HCT116 (cell line): ENCODE measurements at regions not wholly inside any gene's neighbourhood (a gene's known extent, or its start where the extent isn't known, plus 50 kb on each side); places are given as distances from the start of the nearest gene placed in this dataset.

Experiments used
- CBX3 ChIP-seq: IDR thresholded peaks from 2 replicates; pipeline ENCODE4 v1.6.1; 2012; ENCODE audit warnings: low read depth
- CEBPB ChIP-seq: IDR thresholded peaks from 2 replicates; pipeline ENCODE4 v1.6.1; 2012; ENCODE audit warnings: low read depth
- EZH2 ChIP-seq: fragments of 200-600 bp; sonication (generic); IDR thresholded peaks from 2 replicates; pipeline ENCODE4 v1.6.1; 2017; ENCODE audit warnings: antibody characterized with exemption, mixed run types
- EZH2phosphoT487 ChIP-seq: fragments of 200-600 bp; IDR thresholded peaks from 2 replicates; pipeline ENCODE4 v1.6.1; 2018; ENCODE audit warnings: antibody characterized with exemption, borderline replicate concordance
- FOSL1 ChIP-seq: IDR thresholded peaks from 2 replicates; pipeline ENCODE4 v1.6.1; 2012; ENCODE audit warnings: low read depth
- JUND ChIP-seq: IDR thresholded peaks from 2 replicates; pipeline ENCODE4 v1.6.1; 2012
- MAX ChIP-seq: IDR thresholded peaks from 2 replicates; pipeline ENCODE4 v1.6.1; 2012
- POLR2A ChIP-seq: IDR thresholded peaks from 2 replicates; pipeline ENCODE4 v1.7.0; 2011; ENCODE audit warnings: borderline replicate concordance; ENCODE audit not compliant: insufficient read depth, insufficient read length; ENCODE audit errors: extremely low read depth
- POLR2AphosphoS5 ChIP-seq: IDR thresholded peaks from 2 replicates; pipeline ENCODE4 v1.6.1; 2011; ENCODE audit warnings: mild to moderate bottlenecking, low read depth, low read length, moderate library complexity
- SP1 ChIP-seq: IDR thresholded peaks from 2 replicates; pipeline ENCODE4 v1.6.1; 2012; ENCODE audit warnings: low read depth
- YY1 ChIP-seq: IDR thresholded peaks from 2 replicates; pipeline ENCODE4 v1.6.1; 2011; ENCODE audit warnings: low read length, low read depth, moderate library complexity, mild to moderate bottlenecking; ENCODE audit not compliant: insufficient replicate concordance; ENCODE audit errors: extremely low read depth
- TF ChIP-seq, protein P1 (sequence below), 3 experiments: fragments of 200-600 bp in 1 of 3; sonication (generic) in 1 of 3; IDR thresholded peaks in 2 of 3; conservative IDR thresholded peaks in 1 of 3; 2 replicates each; pipeline ENCODE4 v1.5.1; 2012 to 2017; ENCODE audit warnings: low read depth in 2 of 3, low read length in 2 of 3, antibody characterized with exemption in 1 of 3, borderline replicate concordance in 1 of 3, control low read depth in 1 of 3, mild to moderate bottlenecking in 1 of 3, mixed read lengths in 1 of 3, mixed run types in 1 of 3, moderate library complexity in 1 of 3; ENCODE audit not compliant: insufficient read depth in 1 of 3

DNA sequence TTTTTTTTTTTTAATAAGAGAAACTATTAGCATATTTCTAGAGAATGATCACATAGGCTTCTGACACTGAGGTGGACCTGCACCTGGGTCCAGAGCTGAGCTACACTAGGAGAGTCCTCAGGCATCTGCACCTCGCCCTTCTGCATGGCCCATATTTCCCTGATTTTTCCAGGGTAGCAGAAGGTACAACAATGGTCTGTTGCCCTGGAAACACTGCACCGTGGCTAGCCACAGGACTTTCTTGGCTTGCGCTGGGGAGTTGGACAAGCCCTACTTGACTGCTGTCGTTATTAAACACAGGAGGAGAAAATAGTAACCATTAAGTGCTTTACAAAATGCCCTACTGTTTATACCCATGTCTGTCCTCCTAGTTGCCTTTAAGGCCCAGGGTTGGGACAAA lies 615.7 kb upstream of the MEF2C start:
- no peak for TF ChIP-seq YY1
- TF ChIP-seq, protein P1, sequence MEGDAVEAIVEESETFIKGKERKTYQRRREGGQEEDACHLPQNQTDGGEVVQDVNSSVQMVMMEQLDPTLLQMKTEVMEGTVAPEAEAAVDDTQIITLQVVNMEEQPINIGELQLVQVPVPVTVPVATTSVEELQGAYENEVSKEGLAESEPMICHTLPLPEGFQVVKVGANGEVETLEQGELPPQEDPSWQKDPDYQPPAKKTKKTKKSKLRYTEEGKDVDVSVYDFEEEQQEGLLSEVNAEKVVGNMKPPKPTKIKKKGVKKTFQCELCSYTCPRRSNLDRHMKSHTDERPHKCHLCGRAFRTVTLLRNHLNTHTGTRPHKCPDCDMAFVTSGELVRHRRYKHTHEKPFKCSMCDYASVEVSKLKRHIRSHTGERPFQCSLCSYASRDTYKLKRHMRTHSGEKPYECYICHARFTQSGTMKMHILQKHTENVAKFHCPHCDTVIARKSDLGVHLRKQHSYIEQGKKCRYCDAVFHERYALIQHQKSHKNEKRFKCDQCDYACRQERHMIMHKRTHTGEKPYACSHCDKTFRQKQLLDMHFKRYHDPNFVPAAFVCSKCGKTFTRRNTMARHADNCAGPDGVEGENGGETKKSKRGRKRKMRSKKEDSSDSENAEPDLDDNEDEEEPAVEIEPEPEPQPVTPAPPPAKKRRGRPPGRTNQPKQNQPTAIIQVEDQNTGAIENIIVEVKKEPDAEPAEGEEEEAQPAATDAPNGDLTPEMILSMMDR (IDR thresholded peaks at IDR 0.05 in 2 of 3, conservative IDR thresholded peaks at IDR 0.05 in 1 of 3; ENCODE audit: borderline replicate concordance in 1 of 3, insufficient read depth in 1 of 3, low read depth in 2 of 3, low read length in 2 of 3) = no peak
- no peak for TF ChIP-seq JUND
- no peak for TF ChIP-seq EZH2
- no peak for TF ChIP-seq POLR2A
- no peak for TF ChIP-seq CEBPB
- no peak for TF ChIP-seq SP1
- no peak for TF ChIP-seq CBX3
- TF ChIP-seq POLR2AphosphoS5 = no peak
- no peak for TF ChIP-seq EZH2phosphoT487
- TF ChIP-seq FOSL1 = no peak
- TF ChIP-seq MAX = no peak
